BJ (cell line): ENCODE measurements at regions not wholly inside any gene's neighbourhood (a gene's known extent, or its start where the extent isn't known, plus 50 kb on each side); places are given as distances from the start of the nearest gene placed in this dataset.

Experiments
- CTCF ChIA-PET: fragments of 350-600 bp; formaldehyde crosslinking; extraction: SDS; loops from one replicate; lab custom pipeline; 2021; ENCODE audit warnings: antibody characterized with exemption, inconsistent platforms; lab: Yijun Ruan, JAX
- POLR2A ChIA-PET: fragments of 300-600 bp; sonication (Branson Sonifier 250); formaldehyde crosslinking; extraction: SDS; loops from one replicate; lab custom pipeline; 2021; ENCODE audit warnings: antibody characterized with exemption; lab: Charles Lee
- DNase-seq: peaks from one replicate; pipeline ENCODE4 v3.0.0-alpha.2; 2011; ENCODE audit warnings: low read depth
- H3K27me3 ChIP-seq: 2 replicates; pipeline ENCODE4 v1.6.0; 2011; ENCODE audit warnings: low read length; ENCODE audit not compliant: control insufficient read depth, insufficient read depth
- H3K36me3 ChIP-seq: 2 replicates; pipeline ENCODE4 v1.5.1; 2011; ENCODE audit warnings: low read length; ENCODE audit not compliant: control insufficient read depth, insufficient read depth
- H3K4me3 ChIP-seq: 2 replicates; pipeline ENCODE4 v1.5.1; 2011; ENCODE audit warnings: low read depth, mild to moderate bottlenecking, control low read depth, low read length
- TF ChIP-seq, protein P1 (sequence below): IDR thresholded peaks from 2 replicates; pipeline ENCODE4 v1.5.1; 2011; ENCODE audit warnings: low read depth, mild to moderate bottlenecking, control low read depth, inconsistent platforms, low read length, moderate library complexity; ENCODE audit not compliant: insufficient read depth

- TF ChIP-seq, protein P1, sequence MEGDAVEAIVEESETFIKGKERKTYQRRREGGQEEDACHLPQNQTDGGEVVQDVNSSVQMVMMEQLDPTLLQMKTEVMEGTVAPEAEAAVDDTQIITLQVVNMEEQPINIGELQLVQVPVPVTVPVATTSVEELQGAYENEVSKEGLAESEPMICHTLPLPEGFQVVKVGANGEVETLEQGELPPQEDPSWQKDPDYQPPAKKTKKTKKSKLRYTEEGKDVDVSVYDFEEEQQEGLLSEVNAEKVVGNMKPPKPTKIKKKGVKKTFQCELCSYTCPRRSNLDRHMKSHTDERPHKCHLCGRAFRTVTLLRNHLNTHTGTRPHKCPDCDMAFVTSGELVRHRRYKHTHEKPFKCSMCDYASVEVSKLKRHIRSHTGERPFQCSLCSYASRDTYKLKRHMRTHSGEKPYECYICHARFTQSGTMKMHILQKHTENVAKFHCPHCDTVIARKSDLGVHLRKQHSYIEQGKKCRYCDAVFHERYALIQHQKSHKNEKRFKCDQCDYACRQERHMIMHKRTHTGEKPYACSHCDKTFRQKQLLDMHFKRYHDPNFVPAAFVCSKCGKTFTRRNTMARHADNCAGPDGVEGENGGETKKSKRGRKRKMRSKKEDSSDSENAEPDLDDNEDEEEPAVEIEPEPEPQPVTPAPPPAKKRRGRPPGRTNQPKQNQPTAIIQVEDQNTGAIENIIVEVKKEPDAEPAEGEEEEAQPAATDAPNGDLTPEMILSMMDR = no peak
- no peak overlapping the region for H3K4me3 ChIP-seq
- POLR2A ChIA-PET = no interaction called here
- no peaks in the 10 kb centered on the region for H3K36me3 ChIP-seq
- CTCF ChIA-PET = interaction anchor here (1.1 kb wide), 1 partner anchor 9 kb away, joined by 3 read pairs; no protein-coding TSS in a partner anchor
- no peaks in the 10 kb centered on the region for H3K27me3 ChIP-seq
- DNase-seq = no peak
Observed at GRCh38 chr7:121456015-121456414, 59.9 kb upstream of the FAM3C start.

- CTCF ChIA-PET = interaction anchor here (1.6 kb wide), 1 partner anchor 14 kb away, joined by 7 read pairs; no protein-coding TSS in a partner anchor
- TF ChIP-seq, protein P1 = no peak
- H3K36me3 ChIP-seq = no peaks in the 10 kb centered on the region
- H3K4me3 ChIP-seq = no peak overlapping the region
- POLR2A ChIA-PET = no interaction called here
- no peaks in the 10 kb centered on the region for H3K27me3 ChIP-seq
- no peak for DNase-seq
Observed at GRCh38 chr7:121452389-121452788, 56.3 kb upstream of the FAM3C start.

- POLR2A ChIA-PET = interaction anchor here (0.6 kb wide), 1 partner anchor 14 kb away, joined by 16 read pairs; no protein-coding TSS in a partner anchor
- TF ChIP-seq, protein P1 = no peak
- Histone ChIP-seq H3K4me3 (no peak overlapping the region), H3K36me3 (no peaks in the 10 kb centered on the region), H3K27me3 (no peaks in the 10 kb centered on the region)
- CTCF ChIA-PET = interaction anchor here (1.5 to 1.6 kb wide), 2 partner anchors 13 to 26 kb away, joined by 3 to 7 read pairs; no protein-coding TSS in a partner anchor
- DNase-seq = no peak
Observed at GRCh38 chr7:121451367-121452094, 55.4 kb upstream of the FAM3C start.

DNA sequence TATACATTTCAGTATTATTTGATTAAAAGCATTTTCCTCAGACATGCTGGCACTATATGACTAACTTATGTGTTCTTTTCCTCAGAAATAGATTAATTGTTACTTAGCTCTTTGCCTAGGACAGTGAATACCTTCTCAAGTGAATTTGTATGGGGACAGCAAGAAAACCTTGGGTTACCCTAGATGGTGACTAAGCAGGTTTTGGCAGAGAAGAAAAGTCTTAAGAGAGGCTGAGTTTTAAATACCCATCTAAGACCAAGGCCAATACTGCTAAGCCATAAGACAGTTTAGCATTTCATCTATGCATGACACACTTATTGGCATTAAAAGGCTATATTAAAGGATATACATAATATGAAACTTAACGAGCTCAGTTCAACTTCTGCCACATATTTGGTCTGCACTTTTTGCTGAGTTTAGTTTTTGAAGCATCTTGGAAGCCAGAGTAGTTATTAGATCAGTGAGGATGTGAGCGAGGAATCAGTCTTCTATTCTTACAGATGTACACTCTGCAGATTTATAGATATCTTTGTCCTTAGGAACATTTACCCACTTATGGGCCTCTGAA is 54.6 kb upstream of the FAM3C start:
- ChIA-PET POLR2A (no interaction called here), CTCF (interaction anchor here (1.2 to 1.5 kb wide), 2 partner anchors 23 to 25 kb away, joined by 3 read pairs; no protein-coding TSS in a partner anchor)
- H3K27me3 ChIP-seq = no peaks in the 10 kb centered on the region
- TF ChIP-seq, protein P1 = no peak
- H3K4me3 ChIP-seq = no peak overlapping the region
- no peaks in the 10 kb centered on the region for H3K36me3 ChIP-seq
- no peak for DNase-seq

- DNase-seq = no peak
- Histone ChIP-seq H3K4me3 (no peak overlapping the region), H3K27me3 (no peaks in the 10 kb centered on the region), H3K36me3 (no peaks in the 10 kb centered on the region)
- ChIA-PET POLR2A (no interaction called here), CTCF (interaction anchor here (1.2 to 2.2 kb wide), 3 partner anchors 11 to 53 kb away, joined by 3 to 5 read pairs (median 4); partner anchors contain the start of gene FAM3C)
- TF ChIP-seq, protein P1 = no peak
Observed at GRCh38 chr7:121449735-121450240, 53.7 kb upstream of the FAM3C start.
